ENCODE measurements at regions not wholly inside any gene's neighbourhood (a gene's known extent, or its start where the extent isn't known, plus 50 kb on each side); places are given as distances from the start of the nearest gene placed in this dataset.

DNA sequence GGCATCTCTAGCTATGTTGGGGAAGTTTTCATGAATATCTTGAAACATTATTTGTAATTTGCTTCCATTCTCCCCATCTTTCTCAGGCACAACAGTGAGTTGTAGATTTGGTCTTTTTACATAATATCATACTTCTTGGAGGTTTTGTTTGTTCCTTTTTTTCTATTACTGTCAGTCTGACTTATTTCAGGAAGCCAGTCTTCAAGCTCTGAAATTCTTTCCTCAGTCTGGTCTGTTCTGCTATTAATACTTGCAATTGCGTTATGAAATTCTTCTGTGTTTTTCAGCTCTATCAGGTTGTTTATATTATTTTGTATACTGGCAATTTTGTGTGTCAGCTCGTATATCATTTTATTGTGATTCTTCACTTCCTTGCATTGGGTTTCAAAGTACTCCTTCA lies 424.6 kb upstream of the PTBP2 start:
- no peaks in the 10 kb centered on the region for H3K4me1 ChIP-seq (ENCODE audit: insufficient read depth, low read length)
- H4K20me1 ChIP-seq (ENCODE audit: insufficient read depth, low read length): no peaks in the 10 kb centered on the region
- TF ChIP-seq, protein P1, sequence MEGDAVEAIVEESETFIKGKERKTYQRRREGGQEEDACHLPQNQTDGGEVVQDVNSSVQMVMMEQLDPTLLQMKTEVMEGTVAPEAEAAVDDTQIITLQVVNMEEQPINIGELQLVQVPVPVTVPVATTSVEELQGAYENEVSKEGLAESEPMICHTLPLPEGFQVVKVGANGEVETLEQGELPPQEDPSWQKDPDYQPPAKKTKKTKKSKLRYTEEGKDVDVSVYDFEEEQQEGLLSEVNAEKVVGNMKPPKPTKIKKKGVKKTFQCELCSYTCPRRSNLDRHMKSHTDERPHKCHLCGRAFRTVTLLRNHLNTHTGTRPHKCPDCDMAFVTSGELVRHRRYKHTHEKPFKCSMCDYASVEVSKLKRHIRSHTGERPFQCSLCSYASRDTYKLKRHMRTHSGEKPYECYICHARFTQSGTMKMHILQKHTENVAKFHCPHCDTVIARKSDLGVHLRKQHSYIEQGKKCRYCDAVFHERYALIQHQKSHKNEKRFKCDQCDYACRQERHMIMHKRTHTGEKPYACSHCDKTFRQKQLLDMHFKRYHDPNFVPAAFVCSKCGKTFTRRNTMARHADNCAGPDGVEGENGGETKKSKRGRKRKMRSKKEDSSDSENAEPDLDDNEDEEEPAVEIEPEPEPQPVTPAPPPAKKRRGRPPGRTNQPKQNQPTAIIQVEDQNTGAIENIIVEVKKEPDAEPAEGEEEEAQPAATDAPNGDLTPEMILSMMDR (IDR thresholded peaks at IDR 0.05; ENCODE audit: insufficient read depth, low read depth, low read length): no peak
- TF ChIP-seq EZH2 (IDR thresholded peaks at IDR 0.05; ENCODE audit: insufficient read depth, low read length): no peak

DNA sequence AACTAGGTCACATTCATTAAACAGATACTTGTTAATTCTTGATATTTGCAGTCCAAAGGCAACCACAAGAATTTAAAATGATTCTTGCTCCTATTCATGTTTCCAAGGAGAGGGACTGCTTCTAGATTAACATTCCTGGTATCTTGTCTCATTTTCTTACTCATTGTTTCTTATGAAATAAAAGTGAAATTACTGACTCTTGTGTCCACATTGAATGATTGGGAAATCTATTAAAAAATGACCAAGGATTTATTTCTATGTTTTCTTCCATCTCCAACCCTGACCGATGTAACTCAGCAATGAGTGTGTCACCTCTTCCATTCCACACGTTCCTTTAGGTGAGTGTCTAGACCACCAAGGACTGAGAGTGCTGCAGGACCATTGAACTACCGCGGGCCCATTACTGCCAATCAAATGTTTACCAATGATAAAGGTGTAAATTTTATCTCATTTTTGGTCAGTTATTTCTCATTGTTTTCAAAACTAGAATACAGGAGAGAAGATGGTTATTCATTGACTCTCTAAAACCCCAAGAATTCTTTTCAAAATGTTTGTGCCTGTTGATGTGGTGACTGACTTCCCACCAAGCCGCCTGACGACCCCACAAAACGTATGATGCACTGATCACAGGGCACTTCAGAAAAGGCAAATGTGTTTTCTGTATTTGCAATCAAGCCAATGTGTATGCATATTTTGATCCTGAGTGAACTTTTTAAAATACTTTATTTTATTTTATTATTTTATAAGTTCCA lies 414.6 kb upstream of the PTBP2 start:
- Mint-ChIP-seq H3K36me3 (ENCODE audit: low read depth, unreplicated experiment) (no peaks in the 10 kb centered on the region), H3K9me3 (ENCODE audit: unreplicated experiment) (no peaks in the 10 kb centered on the region), H3K27me3 (ENCODE audit: low read depth, unreplicated experiment) (no peaks in the 10 kb centered on the region), H3K4me3 (ENCODE audit: unreplicated experiment) (no peak overlapping the region), H3K27ac (ENCODE audit: unreplicated experiment) (peak overlapping the region; percentile 16), H3K4me1 (ENCODE audit: low read depth, unreplicated experiment) (peaks cover 11% of the 10 kb centered on the region)
- DNase-seq (ENCODE audit: low read depth) (peak; percentile 75), FAIRE-seq (peak; percentile 65)
- Histone ChIP-seq H2AFZ (ENCODE audit: low read depth, low read length) (no peak overlapping the region), H3K4me1 (ENCODE audit: insufficient read depth, low read length) (no peaks in the 10 kb centered on the region), H3K27ac (ENCODE audit: low read depth, low read length) (no peak overlapping the region), H3K79me2 (ENCODE audit: insufficient read depth, low read length) (no peaks in the 10 kb centered on the region), H3K9ac (ENCODE audit: low read length) (no peak overlapping the region), H3K9me3 (ENCODE audit: insufficient read depth, low read depth, low read length) (no peaks in the 10 kb centered on the region), H4K20me1 (ENCODE audit: insufficient read depth, low read length) (no peaks in the 10 kb centered on the region), H3K27me3 (ENCODE audit: insufficient read depth, low read length) (no peaks in the 10 kb centered on the region), H3K36me3 (ENCODE audit: insufficient read depth, low read length) (no peaks in the 10 kb centered on the region), H3K4me2 (ENCODE audit: low read length) (no peak overlapping the region), H3K4me3 (ENCODE audit: insufficient read depth, low read depth, low read length) (no peak overlapping the region)
- TF ChIP-seq, protein P1 (IDR thresholded peaks at IDR 0.05; ENCODE audit: insufficient read depth, low read depth, low read length): no peak
- TF ChIP-seq EZH2 (IDR thresholded peaks at IDR 0.05; ENCODE audit: insufficient read depth, low read length): no peak

More for the DNA sequence above, 424.6 kb upstream of the PTBP2 start:
- Mint-ChIP-seq H3K27ac (ENCODE audit: unreplicated experiment) (no peak overlapping the region), H3K9me3 (ENCODE audit: unreplicated experiment) (peaks cover 2% of the 10 kb centered on the region), H3K4me3 (ENCODE audit: unreplicated experiment) (no peak overlapping the region), H3K4me1 (ENCODE audit: low read depth, unreplicated experiment) (no peaks in the 10 kb centered on the region), H3K36me3 (ENCODE audit: low read depth, unreplicated experiment) (no peaks in the 10 kb centered on the region), H3K27me3 (ENCODE audit: low read depth, unreplicated experiment) (no peaks in the 10 kb centered on the region)
- Histone ChIP-seq H3K27me3 (ENCODE audit: insufficient read depth, low read length) (no peaks in the 10 kb centered on the region), H3K9ac (ENCODE audit: low read length) (no peak overlapping the region), H3K36me3 (ENCODE audit: insufficient read depth, low read length) (no peaks in the 10 kb centered on the region), H3K9me3 (ENCODE audit: insufficient read depth, low read depth, low read length) (no peaks in the 10 kb centered on the region), H3K27ac (ENCODE audit: low read depth, low read length) (no peak overlapping the region), H3K4me2 (ENCODE audit: low read length) (no peak overlapping the region), H2AFZ (ENCODE audit: low read depth, low read length) (no peak overlapping the region), H3K79me2 (ENCODE audit: insufficient read depth, low read length) (no peaks in the 10 kb centered on the region), H3K4me3 (ENCODE audit: insufficient read depth, low read depth, low read length) (no peak overlapping the region)
- DNase-seq (ENCODE audit: low read depth): no peak
- no peak for FAIRE-seq

GRCh38 chr1:96308314-96308713 lies 413.3 kb upstream of the PTBP2 start:
- peaks cover 19% of the 10 kb centered on the region for H3K4me1 Mint-ChIP-seq (ENCODE audit: low read depth, unreplicated experiment)
- no peak overlapping the region for H3K27ac Mint-ChIP-seq (ENCODE audit: unreplicated experiment)
- H3K9ac ChIP-seq (ENCODE audit: low read length): no peak overlapping the region
- no peaks in the 10 kb centered on the region for H3K27me3 Mint-ChIP-seq (ENCODE audit: low read depth, unreplicated experiment)
- H3K9me3 Mint-ChIP-seq (ENCODE audit: unreplicated experiment): no peaks in the 10 kb centered on the region
- no peak for TF ChIP-seq EZH2 (IDR thresholded peaks at IDR 0.05; ENCODE audit: insufficient read depth, low read length)
- TF ChIP-seq, protein P1 (IDR thresholded peaks at IDR 0.05; ENCODE audit: insufficient read depth, low read depth, low read length): no peak
- DNase-seq (ENCODE audit: low read depth) (no peak), FAIRE-seq (no peak)
- peaks cover 5% of the 10 kb centered on the region for H3K4me1 ChIP-seq (ENCODE audit: insufficient read depth, low read length)
- no peaks in the 10 kb centered on the region for H3K9me3 ChIP-seq (ENCODE audit: insufficient read depth, low read depth, low read length)
- H3K79me2 ChIP-seq (ENCODE audit: insufficient read depth, low read length): no peaks in the 10 kb centered on the region
- H3K4me3 ChIP-seq (ENCODE audit: insufficient read depth, low read depth, low read length): no peak overlapping the region
- no peak overlapping the region for H3K4me3 Mint-ChIP-seq (ENCODE audit: unreplicated experiment)
- H3K27ac ChIP-seq (ENCODE audit: low read depth, low read length): no peak overlapping the region
- H4K20me1 ChIP-seq (ENCODE audit: insufficient read depth, low read length): no peaks in the 10 kb centered on the region
- no peak overlapping the region for H3K4me2 ChIP-seq (ENCODE audit: low read length)
- H2AFZ ChIP-seq (ENCODE audit: low read depth, low read length): no peak overlapping the region
- H3K36me3 ChIP-seq (ENCODE audit: insufficient read depth, low read length): no peaks in the 10 kb centered on the region
- H3K27me3 ChIP-seq (ENCODE audit: insufficient read depth, low read length): no peaks in the 10 kb centered on the region
- H3K36me3 Mint-ChIP-seq (ENCODE audit: low read depth, unreplicated experiment): no peaks in the 10 kb centered on the region

All from astrocyte (in vitro differentiated cells and primary cell).